D341Med (cell line): ENCODE measurements at regions not wholly inside any gene's neighbourhood (a gene's known extent, or its start where the extent isn't known, plus 50 kb on each side); places are given as distances from the start of the nearest gene placed in this dataset.
"Not testable (repeated sequence)": the region's sequence is repeated elsewhere in the genome, so short reads cannot be mapped to it uniquely, and the experiment has no call there.

ENCODE experiments used
- DNase-seq: peaks from one replicate; pipeline ENCODE4 v3.0.0; 2012; ENCODE audit warnings: low spot score

DNA sequence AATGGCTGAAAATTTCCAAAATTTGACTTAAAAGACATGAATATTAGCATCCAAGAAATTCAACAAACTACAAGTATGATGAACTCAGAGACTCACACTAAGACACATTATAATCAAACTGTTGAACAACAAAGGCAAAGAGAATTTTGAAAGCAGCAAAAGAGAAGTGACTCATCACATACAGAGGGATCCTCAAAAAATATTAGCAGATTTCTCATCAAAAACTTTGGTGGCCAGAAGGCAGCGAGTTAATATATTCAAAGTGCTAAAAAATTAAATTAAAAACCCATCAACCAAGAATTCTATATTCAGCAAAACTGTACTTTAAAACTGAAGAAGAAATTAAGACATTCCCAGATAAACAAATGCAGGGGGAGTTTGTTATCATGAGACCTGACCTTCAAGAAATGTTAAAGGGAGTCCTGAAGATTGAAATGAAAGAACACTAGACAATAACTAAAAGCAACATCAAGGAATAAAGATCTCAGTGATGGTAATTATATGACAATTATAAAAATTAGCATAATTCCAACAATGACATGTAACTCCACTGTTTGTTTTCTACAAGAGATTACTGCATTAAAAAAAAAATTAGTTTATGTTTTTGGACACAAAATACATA lies 150.0 kb downstream of the RNASET2 start:
- no peak for DNase-seq

DNA sequence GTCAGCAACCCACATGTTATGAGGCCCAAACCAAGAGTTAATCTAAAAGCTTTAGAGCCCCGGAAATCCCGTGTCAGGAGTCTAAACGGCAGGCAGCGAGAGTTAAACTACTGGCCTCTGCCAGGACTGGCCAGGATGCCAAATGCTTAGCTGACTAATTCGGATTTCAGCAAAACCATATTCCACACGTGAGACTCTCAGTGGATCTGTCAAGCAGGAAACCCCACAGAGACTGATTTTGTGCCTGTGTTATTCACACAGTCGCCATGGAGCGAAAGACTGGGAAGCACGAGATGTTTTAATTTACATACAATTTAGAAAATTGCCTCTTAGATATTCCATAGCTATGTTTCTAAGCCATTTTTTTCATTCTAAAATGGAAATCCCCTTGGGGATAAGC lies 152.9 kb downstream of the RNASET2 start:
- no peak for DNase-seq

DNA sequence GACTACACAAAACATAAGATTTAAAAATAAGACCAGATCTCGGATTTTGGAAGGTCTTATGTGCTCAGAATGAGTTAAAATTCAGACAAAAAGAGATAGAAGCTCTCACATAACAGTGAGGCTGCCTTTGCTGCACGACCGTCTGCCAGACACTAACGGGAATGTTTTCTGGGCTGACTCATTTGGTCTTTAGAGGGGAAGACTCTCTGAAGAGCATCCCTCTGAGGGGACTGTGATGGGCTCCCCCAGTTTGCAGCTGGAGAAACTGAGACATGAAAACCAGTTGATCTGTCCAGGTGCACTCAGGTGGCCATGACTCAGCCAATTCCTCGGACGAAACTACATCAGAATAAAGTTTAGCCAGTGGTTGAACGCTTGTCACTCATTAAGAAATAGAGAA lies 153.9 kb downstream of the RNASET2 start:
- DNase-seq, result no peak

DNA sequence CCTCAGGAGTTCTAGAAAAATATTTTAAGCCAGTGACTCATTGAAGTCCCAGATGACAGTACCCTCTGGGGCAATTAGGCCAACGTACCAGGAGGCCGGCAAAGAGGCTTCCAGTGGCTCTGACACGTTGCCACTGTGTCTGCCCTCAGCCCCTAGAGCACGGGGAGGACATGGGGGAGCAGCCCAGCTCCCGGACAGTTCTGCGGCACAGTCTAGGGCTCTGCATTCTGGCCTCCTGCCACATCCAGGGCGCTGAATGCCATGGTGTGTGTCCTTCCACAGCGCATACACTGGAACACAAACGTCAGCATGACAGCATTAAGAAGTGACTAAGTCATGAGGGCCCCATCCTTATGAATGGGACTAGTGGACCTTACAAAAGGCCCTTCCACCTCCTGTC lies 156.2 kb downstream of the RNASET2 start:
- DNase-seq, result no peak

DNA sequence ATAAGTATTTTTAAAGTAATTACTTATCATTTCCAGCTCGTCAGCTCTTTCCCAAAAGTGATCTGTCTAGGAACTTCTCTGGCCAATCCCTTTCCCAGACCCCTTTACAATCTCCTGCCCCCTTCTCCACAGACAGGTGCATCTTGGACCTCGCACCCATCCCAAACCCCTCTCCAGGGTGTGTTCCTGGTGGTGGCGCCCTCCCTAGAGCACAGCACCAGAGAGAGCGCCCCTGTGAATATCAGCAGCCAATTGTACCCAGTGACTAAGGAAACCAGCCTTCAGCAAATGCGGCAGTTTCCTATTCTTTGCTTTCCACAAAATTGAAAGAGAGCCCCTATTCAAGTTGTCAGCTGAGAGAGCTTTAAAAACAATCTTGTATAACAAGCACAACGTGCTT lies 157.7 kb downstream of the RNASET2 start:
- no peak for DNase-seq

DNA sequence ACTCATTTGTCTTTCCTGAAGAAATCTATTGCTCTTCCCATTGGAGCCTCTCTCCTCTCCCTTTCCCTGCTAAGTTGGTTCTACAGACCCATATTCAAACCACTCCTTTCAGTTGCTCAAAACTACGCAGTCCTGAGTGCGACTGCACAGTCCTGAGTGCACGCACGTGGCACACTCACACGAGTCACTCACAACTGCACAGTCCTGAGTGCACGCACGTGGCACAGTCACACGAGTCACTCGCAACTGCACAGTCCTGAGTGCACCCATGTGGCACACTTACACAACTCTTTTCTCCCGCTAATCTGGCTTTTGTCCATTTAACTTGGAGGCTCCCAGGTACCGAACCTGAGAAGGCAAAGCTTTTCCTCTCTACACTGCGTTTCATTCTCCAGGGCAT lies 159.7 kb downstream of the RNASET2 start:
- DNase-seq, result no peak

DNA sequence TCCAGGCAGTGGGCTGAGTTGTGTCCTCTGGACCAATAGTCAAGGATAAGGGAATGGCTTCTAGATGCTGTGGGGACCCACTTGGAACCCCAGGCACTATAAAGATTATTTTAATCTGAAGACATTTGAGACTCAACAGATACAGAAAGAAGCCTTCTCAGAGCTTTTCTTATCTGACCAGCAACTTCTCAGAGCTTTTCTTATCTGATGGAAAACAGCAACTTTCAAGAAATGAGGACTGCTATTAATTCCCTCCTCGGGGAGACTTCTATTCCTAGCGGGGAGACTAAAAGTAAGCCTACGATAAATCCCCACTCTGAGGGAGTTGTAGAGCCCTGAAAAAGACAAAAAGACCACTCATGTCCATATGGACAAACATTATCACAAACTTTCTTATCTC lies 160.5 kb downstream of the RNASET2 start:
- no peak for DNase-seq

DNA sequence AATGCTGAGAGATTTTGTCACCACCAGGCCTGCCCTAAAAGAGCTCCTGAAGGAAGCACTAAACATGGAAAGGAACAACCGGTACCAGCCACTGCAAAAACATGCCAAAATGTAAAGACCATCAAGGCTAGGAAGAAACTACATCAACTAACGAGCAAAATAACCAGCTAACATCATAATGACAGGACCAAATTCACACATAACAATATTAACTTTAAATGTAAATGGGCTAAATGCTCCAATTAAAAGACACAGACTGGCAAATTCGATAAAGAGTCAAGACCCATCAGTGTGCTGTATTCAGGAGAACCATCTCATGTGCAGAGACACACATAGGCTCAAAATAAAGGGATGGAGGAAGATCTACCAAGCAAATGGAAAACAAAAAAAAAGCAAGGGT lies 163.8 kb upstream of the RPS6KA2 start:
- DNase-seq, result not testable (repeated sequence)

DNA sequence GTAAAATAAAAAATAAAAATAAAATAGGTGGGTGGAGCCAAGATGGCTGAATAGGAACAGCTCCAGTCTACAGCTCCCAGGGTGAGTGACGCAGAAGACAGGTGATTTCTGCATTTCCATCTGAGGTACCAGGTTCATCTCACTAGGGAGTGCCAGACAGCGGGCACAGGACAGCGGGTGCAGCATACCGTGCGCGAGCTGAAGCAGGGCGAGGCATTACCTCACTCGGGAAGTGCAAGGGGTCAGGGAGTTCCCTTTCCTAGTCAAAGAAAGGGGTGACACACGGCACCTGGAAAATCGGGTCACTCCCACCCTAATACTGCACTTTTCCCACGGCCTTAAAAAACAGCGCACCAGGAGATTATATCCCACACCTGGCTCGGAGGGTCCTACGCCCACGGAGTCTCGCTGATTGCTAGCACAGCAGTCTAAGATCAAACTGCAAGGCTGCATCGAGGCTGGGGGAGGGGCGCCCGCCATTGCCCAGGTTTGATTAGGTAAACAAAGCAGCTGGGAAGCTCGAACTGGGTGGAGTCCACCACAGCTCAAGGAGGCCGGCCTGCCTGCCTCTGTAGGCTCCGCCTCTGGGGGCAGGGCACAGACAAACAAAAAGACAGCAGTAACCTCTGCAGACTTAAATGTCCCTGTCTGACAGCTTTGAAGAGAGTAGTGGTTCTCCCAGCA lies 161.9 kb upstream of the RPS6KA2 start:
- DNase-seq, result not testable (repeated sequence)

DNA sequence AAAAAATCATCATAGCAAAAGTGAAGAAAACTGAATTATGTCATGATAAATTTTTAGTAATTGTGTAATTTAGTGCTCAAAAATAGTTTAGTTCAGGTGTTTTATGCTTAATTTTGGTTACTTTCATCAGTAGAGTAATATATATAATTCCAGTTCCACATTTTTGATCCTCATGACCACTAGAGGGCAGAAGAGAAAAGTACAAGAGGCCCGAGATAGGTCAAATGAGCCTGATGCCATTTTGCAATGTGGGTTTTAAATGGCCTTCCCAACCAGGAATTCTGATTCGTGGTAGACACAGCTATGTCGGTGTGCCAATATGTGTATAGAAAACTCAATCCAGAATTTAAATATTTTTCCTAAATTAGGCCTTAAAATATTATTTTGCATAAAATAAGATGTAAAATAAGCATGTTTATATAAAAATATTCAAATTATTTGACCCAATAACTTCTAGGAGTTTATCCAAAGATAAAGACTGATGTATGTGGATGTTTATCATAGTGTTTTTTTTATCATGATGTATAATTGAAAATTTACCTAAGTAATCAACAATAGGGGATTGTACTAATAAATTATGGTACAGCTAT lies 159.7 kb upstream of the RPS6KA2 start:
- peak; percentile 62 for DNase-seq

DNA sequence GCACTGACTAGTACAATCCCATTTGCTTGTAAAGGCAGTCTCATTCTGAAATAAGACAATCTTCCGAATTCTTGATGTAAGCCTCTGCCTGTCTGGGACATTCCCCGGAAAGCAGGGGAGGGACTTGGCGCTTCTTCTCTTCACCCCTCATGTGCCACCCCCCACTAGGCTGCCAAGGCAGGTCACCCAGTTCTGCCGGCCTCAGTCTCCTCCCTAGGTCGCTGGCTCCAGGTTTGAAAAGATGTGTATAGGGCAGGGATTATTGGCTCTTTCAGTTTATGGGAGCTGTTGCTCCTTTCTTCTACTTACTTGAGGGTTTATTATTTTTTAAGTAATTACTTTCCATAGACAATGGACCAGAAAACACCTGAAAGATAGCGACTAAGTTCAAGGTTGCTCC lies 158.1 kb upstream of the RPS6KA2 start:
- no peak for DNase-seq

DNA sequence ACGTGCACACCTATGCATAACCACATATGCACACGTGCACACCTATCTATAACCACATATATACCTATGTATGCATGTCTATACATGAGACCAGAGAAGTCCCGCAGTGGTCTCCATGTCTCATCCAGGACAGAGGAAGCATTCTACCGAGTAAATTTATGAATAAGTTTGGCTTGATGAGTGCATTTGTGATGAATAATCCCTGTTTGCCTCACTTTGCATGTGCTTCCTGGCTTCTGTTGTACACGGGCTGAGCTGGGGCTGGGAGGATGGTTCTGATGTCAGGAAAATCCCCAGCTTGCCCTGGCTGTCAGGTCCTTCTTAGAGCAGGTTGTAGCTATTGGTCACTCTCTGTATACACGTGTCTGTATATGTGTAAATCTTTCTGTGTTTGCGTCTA lies 157.6 kb upstream of the RPS6KA2 start:
- no peak for DNase-seq

DNA sequence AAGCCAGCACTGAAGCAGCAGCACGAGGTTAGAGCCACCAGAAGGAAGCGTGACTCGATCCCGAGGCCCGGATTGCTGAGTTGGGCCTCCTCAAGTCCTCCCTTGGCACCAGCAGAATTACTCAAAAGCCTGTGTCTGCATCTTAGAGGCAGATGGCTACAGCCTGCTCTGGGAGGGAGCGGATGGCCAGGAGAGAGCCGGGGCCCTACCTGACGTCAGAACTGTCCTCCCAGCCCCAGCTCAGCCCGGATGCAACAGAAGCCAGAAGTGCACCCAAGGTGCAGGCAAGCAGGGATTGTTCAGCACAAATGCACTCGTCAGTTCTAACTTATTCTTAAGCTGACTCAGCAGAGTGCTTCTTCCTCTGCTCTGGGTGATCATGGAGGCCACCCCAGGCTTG lies 155.5 kb upstream of the RPS6KA2 start:
- DNase-seq, result no peak

DNA sequence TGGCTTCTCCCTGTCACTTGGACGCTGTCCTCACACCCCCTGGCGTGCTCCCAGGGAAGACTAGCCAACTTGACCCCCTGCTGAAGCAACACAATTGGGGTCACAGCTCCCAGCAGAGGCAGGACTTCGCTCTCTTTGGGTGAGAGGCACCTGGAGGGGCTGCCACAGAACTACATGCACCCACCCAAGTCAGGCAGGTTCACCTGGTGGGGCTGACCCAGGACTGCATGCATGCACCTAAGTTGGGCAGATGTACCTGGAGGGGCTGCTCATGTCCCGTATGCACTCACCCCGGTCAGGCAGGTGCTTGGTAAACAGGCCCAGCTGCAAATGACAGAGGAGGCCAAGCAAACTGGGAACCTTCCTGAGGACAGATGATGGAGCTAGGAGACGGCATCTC lies 154.3 kb upstream of the RPS6KA2 start:
- DNase-seq, result no peak

DNA sequence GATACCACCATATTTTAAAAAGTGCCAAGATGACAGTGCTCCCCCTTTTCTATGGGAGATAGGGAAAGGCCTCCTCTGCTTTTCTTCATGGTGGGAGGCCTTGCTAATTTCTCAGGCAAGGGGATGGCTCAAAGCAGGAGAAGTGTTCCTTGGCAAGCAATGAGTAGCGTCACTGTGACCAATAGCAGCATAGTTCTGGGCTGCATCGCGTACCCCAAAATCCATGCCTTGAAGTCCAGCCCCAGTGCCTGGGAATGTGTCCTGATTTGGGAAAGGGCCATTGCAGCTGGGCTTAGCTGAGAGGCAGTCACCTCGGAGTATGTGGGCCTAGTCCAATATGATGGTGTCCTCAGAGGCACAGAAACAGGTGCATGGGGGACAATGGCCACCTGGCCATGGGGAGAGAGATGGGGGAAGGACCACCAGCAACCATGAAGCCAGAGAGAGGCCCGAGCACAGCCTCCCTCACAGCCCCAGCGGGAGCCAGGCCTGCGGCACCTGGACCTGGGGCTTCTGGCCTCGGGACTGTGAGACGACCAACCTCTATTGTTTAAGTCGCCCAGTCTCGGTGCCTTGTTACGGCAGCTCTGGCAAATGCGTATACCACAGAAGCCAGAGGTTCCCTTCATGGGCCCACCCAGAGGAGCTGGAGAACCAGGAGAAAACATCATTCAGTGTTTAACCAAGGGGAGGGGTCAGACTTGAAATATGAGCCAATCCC lies 153.1 kb upstream of the RPS6KA2 start:
- no peak for DNase-seq

DNA sequence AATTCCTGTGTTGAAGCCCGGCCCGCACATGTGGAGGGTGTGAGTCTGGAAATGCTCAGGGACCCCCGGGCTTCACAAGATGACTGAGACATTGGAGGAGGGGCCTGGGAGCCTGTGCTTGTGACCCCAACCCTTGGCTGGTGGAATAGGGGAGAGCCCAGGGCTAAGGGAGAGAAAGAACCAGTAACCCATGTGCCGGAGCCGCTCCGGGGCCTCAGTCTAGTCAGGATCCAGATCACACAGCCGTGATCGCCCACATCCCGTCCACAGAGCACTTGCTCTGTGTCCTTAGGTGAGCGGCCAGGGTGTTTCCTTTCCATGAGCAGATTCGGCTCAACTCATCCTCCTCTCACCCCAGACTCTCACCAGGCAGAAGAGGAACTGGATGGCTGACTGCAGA lies 152.3 kb upstream of the RPS6KA2 start:
- DNase-seq, result no peak

DNA sequence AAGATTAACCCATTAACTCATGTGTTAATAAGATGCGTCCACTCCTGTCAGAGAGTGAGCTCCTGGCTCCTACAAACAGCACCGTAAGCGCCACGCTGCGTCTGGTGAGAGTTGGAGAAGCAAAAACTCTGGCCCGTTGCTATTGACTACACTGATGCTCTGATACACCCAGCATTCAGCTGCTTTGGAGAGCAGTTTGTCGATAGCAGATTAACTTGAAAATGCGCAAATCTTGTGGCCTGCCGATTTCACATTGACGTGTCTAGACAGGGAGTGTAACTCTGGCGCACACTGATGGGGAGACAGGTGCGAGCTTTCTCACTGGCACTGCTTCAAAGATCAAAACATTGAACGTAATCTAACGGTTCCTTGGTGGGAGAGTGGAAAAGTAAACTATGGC lies 151.7 kb upstream of the RPS6KA2 start:
- DNase-seq, result no peak

DNA sequence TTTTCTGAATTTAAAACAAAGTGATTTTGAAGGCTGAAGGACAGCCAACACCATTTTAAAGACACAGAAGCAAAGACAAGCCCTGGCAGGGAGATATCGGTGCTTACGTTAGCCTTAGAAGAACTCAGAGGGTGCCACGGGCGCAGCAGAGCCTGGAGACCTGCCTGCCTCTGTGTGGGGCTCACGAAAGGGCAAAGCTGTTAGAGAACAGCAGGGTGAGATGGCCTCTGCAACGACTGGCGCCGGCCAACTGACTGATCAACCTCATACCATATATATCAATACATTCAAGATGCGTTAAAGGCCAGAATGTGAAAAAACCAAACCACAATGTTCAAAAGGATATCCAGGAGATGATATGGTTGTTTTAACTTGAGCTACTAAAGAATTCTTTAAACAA lies 151.0 kb upstream of the RPS6KA2 start:
- no peak for DNase-seq

DNA sequence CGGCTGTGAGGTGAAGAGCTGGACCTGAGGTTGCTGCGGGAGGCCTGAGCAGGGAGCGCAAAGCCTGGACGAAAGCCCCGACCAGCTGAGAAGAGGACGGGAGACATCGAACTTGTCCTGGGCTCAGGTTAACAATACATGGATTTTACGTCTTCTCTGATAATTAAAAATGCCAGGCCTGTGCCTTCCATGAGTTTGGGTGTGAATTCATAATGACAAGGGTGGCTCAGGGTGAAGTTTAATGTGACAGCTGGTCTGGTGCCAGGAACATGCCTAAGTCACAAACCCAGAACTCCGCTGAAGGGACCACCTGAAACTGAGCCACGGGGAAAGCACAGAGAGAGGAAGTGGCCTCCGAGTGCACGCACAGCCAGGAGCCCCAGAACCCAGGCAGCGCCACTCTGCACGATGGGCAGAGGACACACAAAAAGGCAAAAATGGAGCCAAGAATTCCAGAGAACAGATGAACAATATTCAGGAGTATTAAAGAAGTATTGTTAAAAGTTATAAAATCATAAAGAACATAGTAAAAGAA lies 150.1 kb upstream of the RPS6KA2 start:
- no peak for DNase-seq

DNA sequence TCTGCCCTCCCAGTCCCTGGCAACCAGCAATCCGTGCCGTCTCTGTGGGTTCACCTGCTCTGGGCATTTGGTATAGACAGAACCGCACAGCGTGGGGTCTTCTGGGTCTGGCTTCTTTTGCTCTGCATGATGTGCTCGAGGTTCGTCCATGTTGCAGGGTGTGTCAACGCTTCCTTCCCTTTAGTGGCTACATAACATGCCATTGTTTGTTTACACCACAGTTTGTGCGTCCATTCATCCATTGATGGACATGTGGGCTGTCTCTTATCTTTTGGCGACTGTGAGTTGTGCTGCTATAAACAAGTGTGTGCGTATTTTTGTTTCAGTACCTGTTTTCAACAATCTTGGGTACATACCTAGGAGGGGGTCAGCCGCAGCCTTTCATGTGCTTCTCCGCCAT lies 149.5 kb upstream of the RPS6KA2 start:
- no peak for DNase-seq

DNA sequence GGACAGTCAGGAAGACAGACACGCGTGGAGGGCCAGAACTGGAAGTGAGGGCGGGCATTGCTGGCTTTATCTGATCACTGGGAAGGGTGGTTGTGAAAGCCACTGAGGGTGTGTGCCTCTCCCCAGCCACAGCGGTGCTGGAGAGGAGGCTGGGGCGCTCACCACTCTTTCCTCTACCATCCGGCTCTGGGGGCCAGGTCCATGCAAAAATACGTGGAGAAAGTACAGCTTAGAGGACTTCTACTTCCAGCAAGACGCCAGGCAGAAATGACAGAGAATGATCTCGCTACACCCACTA lies 148.8 kb upstream of the RPS6KA2 start:
- no peak for DNase-seq

DNA sequence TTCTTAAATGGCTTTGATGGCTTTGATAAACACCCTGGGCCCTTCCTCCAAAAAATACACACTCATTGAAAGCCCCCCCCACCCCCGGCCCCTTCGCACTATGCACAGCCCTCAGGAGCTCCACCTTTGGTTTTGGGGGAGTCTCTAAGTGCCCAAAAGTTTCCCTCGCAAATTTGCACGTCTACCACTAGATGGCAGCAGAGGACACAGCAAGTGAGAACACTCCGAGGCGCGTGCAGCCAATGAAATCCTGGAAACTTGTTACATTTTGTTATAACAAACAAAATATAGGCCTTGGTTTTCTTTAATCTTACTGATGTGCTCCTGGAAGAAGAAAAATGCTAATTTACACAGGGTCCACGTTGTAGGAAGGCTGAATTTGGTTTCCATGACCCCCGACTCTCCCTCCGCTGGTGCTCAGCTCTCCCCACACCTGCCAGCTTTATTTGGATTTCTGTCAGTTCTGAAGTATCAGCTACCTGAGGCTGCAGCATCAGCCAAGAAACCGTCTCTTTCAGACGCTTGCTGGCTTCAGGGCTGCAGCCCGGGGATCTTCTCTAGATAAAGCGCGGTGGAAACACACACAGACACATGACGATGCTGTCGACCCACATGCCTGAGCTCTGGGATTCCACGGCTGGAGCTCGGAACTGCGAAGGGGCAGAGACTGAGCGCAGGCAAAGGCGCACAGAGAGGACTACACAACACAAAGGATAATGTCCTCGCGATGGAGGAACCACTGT lies 148.3 kb upstream of the RPS6KA2 start:
- peak; percentile 79 for DNase-seq
